HG03139 (cell line): ENCODE measurements at regions not wholly inside any gene's neighbourhood (a gene's known extent, or its start where the extent isn't known, plus 50 kb on each side); places are given as distances from the start of the nearest gene placed in this dataset.
"Not testable (repeated sequence)": the region's sequence is repeated elsewhere in the genome, so short reads cannot be mapped to it uniquely, and the experiment has no call there.

Source experiments
- ATAC-seq: cut with Tn5 transposase; IDR thresholded peaks from one replicate; pipeline ENCODE4 v1.9.1; 2021; ENCODE audit not compliant: unreplicated experiment

- peak; percentile 88 for ATAC-seq
These were observed 133.2 kb upstream of the LRRC61 start for GRCh38 chr7:150189963-150190362.

- ATAC-seq, result not testable (repeated sequence)
These were observed 130.6 kb upstream of the LRRC61 start for GRCh38 chr7:150192541-150192940.

- not testable (repeated sequence) for ATAC-seq
These were observed 129.3 kb upstream of the LRRC61 start for GRCh38 chr7:150193866-150194265.
